CD4-positive, alpha-beta T cell (primary cell): ENCODE measurements at regions not wholly inside any gene's neighbourhood (a gene's known extent, or its start where the extent isn't known, plus 50 kb on each side); places are given as distances from the start of the nearest gene placed in this dataset.

Experiments used
- ATAC-seq: fragments of 200-7000 bp; cut with Tn5 transposase; one replicate; pipeline ENCODE4 v1.10.0; 2022; ENCODE audit warnings: mild to moderate bottlenecking; ENCODE audit not compliant: poor library complexity
- CTCF ChIA-PET: fragments of 350-600 bp; sonication (Branson Sonifier 250); formaldehyde crosslinking; loops from one replicate; lab custom pipeline; 2021; ENCODE audit warnings: antibody characterized with exemption, inconsistent platforms; lab: Charles Lee
- POLR2A ChIA-PET: fragments of 350-600 bp; sonication (Branson Sonifier 250); formaldehyde crosslinking; loops from one replicate; lab custom pipeline; 2021; ENCODE audit warnings: antibody characterized with exemption, inconsistent platforms; lab: Charles Lee
- DNase-seq, 14 experiments: peaks; one replicate each; pipeline ENCODE4 v3.0.0-alpha.2; 2013 to 2020; ENCODE audit warnings: mixed read lengths in 2 of 14
- H3K27ac ChIP-seq, 2 donors: one replicate each; pipeline versions ENCODE4 v1.5.1 to v1.7.0; 2013; ENCODE audit warnings: low read length in 2 of 2, low read depth in 1 of 2, mild to moderate bottlenecking in 1 of 2
- H3K27me3 ChIP-seq, 2 experiments: 1 replicate in 1 of 2; 2 replicates in 1 of 2; pipeline versions ENCODE4 v1.6.1 to v1.7.0; 2013; ENCODE audit warnings: low read length in 2 of 2, control low read depth in 1 of 2, mild to moderate bottlenecking in 1 of 2, moderate library complexity in 1 of 2; ENCODE audit not compliant: insufficient read depth in 2 of 2, control insufficient read depth in 1 of 2
- H3K36me3 ChIP-seq: one replicate; pipeline ENCODE4 v1.6.1; 2013; ENCODE audit warnings: low read length, control low read depth; ENCODE audit not compliant: insufficient read depth
- H3K4me1 ChIP-seq: one replicate; pipeline ENCODE4 v1.6.1; 2013; ENCODE audit warnings: low read length, control low read depth; ENCODE audit not compliant: insufficient read depth
- H3K4me3 ChIP-seq: one replicate; pipeline ENCODE4 v1.5.1; 2013; ENCODE audit warnings: mild to moderate bottlenecking, low read length, moderate library complexity
- H3K9me3 ChIP-seq, 2 experiments: 1 replicate in 1 of 2; 2 replicates in 1 of 2; pipeline versions ENCODE4 v1.6.1 to v1.7.0; 2013; ENCODE audit warnings: low read length in 2 of 2, mild to moderate bottlenecking in 2 of 2, control low read depth in 1 of 2, moderate library complexity in 1 of 2; ENCODE audit not compliant: control insufficient read depth in 1 of 2, insufficient read depth in 1 of 2
- H3K27ac Mint-ChIP-seq: one replicate; pipeline ENCODE4 v1.8.0; 2020; ENCODE audit warnings: mixed read lengths
- H3K27me3 Mint-ChIP-seq: one replicate; pipeline ENCODE4 v1.8.0; 2021; ENCODE audit warnings: mixed read lengths
- H3K36me3 Mint-ChIP-seq: one replicate; pipeline ENCODE4 v1.8.0; 2021; ENCODE audit warnings: low read depth, mixed read lengths
- H3K4me1 Mint-ChIP-seq: one replicate; pipeline ENCODE4 v1.8.0; 2021; ENCODE audit warnings: low read depth, mixed read lengths
- H3K4me3 Mint-ChIP-seq: one replicate; pipeline ENCODE4 v1.8.0; 2020; ENCODE audit warnings: mild to moderate bottlenecking, mixed read lengths
- H3K9me3 Mint-ChIP-seq: one replicate; pipeline ENCODE4 v1.8.0; 2020; ENCODE audit warnings: mixed read lengths
- CTCF ChIP-seq: fragments of 200-600 bp; IDR thresholded peaks from one replicate; pipeline ENCODE4 v1.8.0; 2022; ENCODE audit warnings: antibody characterized with exemption, mild to moderate bottlenecking
- intact Hi-C, 2 experiments: fragments of 100-400 bp; cut with DNase I in 1 of 2; cut with micrococcal nuclease in 1 of 2; formaldehyde crosslinking; loops; one replicate each; pipeline versions ENCODE4 v1.15.1 to v1.9.0; 2023 to 2025; cut with DNase I, micrococcal nuclease

- H3K4me3 Mint-ChIP-seq, result no peak overlapping the region
- no peak for TF ChIP-seq CTCF
- Histone ChIP-seq H3K36me3 (no peaks in the 10 kb centered on the region), H3K4me3 (no peak overlapping the region), H3K27ac (no peak overlapping the region), H3K9me3 (no peaks in the 10 kb centered on the region), H3K4me1 (no peaks in the 10 kb centered on the region), H3K27me3 (no peaks in the 10 kb centered on the region)
- intact Hi-C loops, result no loop called here
- no peak overlapping the region for H3K27ac Mint-ChIP-seq
- DNase-seq (no peak), ATAC-seq (no peak)
- no peaks in the 10 kb centered on the region for H3K27me3 Mint-ChIP-seq
- CTCF ChIA-PET, result no interaction called here
- POLR2A ChIA-PET, result no interaction called here
- no peaks in the 10 kb centered on the region for H3K36me3 Mint-ChIP-seq
- no peaks in the 10 kb centered on the region for H3K4me1 Mint-ChIP-seq
- H3K9me3 Mint-ChIP-seq, result peaks cover 3% of the 10 kb centered on the region
These were observed 1525.9 kb upstream of the SLC10A2 start for GRCh38 chr13:104592127-104592526.

- H3K36me3 Mint-ChIP-seq, result no peaks in the 10 kb centered on the region
These were observed 1520.0 kb upstream of the SLC10A2 start for GRCh38 chr13:104586051-104586746.

GRCh38 chr13:104584481-104584880 is 1518.3 kb upstream of the SLC10A2 start:
- Mint-ChIP-seq H3K27me3 (no peaks in the 10 kb centered on the region), H3K4me1 (no peaks in the 10 kb centered on the region), H3K9me3 (peaks cover 5% of the 10 kb centered on the region), H3K27ac (no peak overlapping the region), H3K36me3 (no peaks in the 10 kb centered on the region), H3K4me3 (no peak overlapping the region)
- ATAC-seq (no peak), DNase-seq (no peak)
- CTCF ChIA-PET, result no interaction called here
- Histone ChIP-seq H3K4me3 (no peak overlapping the region), H3K27me3 (no peaks in the 10 kb centered on the region), H3K27ac (no peak overlapping the region), H3K36me3 (no peaks in the 10 kb centered on the region), H3K4me1 (no peaks in the 10 kb centered on the region), H3K9me3 (no peaks in the 10 kb centered on the region)
- POLR2A ChIA-PET, result no interaction called here
- TF ChIP-seq CTCF, result no peak
- intact Hi-C loops, result no loop called here

More at GRCh38 chr13:104586051-104586746, 1520.0 kb upstream of the SLC10A2 start:
- ChIA-PET POLR2A (no interaction called here), CTCF (no interaction called here)
- no peak overlapping the region for H3K4me3 ChIP-seq
- peaks cover 5% of the 10 kb centered on the region for H3K9me3 Mint-ChIP-seq
- no peaks in the 10 kb centered on the region for H3K4me1 Mint-ChIP-seq
- H3K27ac Mint-ChIP-seq, result no peak overlapping the region
- no peaks in the 10 kb centered on the region for H3K27me3 Mint-ChIP-seq
- H3K27me3 ChIP-seq, result no peaks in the 10 kb centered on the region
- ATAC-seq (no peak), DNase-seq (no peak)
- TF ChIP-seq CTCF, result no peak
- no peak overlapping the region for H3K27ac ChIP-seq
- intact Hi-C loops, result no loop called here
- H3K36me3 ChIP-seq, result no peaks in the 10 kb centered on the region
- H3K4me3 Mint-ChIP-seq, result no peak overlapping the region
- no peaks in the 10 kb centered on the region for H3K4me1 ChIP-seq
- no peaks in the 10 kb centered on the region for H3K9me3 ChIP-seq
